HG03280 (cell line): ENCODE measurements at regions not wholly inside any gene's neighbourhood (a gene's known extent, or its start where the extent isn't known, plus 50 kb on each side); places are given as distances from the start of the nearest gene placed in this dataset.

Experiments used
- ATAC-seq: cut with Tn5 transposase; IDR thresholded peaks from one replicate; pipeline ENCODE4 v1.9.1; 2021; ENCODE audit warnings: mild to moderate bottlenecking, moderate library complexity; ENCODE audit not compliant: unreplicated experiment

DNA sequence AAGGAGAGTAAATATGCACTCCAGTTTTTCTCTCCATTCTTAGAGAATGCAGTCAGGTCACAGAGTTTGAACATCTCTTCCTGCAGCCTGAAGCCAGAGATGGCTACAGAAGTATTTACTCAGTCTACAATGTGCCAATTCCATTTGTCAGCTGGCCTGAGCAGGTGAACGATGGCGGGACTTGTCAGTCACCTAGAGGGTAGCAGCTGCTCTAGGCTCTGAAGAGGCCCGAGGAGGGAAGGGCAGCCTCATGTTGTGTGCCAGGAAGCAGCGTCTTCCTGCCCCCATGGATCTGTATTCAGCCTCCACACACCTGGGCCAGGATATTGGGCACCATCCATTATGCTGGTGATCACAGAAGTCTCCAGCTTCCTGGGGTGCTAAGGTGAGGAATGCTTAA is 316.7 kb upstream of the CHAC2 start:
- ATAC-seq = no peak

DNA sequence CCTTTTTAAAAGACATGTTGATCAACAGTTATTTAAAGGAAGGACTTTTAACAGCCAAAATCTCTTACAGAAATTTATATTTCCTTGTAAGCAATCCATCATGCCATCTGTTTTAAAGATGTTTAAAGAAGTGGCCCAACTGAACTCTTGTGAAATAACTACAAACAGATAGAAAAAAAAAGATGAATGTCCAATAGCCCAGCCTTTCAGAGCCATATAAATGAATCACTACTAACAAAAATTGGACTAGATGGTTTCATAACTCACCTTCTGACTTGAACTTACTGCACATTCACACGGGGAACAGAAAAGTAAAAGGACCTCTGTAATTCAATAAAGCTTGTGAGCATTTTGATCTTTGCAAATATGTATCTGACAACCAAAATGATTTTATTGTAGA is 319.0 kb upstream of the CHAC2 start:
- ATAC-seq = no peak

DNA sequence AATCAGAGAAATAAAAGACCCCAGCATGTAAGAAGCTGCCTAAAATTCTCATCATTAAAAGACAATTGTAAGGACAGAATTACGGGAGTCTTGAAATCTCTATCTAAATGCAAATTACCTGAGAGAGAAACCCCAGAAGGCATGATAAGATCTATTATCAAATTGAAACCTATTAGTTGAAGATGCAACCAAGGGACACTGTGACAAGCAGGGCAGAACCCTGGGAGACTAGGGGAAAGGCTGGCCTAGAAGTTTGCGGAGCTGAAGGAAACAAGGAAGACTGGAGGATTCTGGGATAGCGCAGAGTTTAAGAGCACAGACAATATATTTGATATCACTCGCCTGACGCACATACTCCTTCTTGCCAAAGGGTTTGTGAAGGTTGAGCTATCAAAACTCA is 319.5 kb upstream of the CHAC2 start:
- no peak for ATAC-seq

DNA sequence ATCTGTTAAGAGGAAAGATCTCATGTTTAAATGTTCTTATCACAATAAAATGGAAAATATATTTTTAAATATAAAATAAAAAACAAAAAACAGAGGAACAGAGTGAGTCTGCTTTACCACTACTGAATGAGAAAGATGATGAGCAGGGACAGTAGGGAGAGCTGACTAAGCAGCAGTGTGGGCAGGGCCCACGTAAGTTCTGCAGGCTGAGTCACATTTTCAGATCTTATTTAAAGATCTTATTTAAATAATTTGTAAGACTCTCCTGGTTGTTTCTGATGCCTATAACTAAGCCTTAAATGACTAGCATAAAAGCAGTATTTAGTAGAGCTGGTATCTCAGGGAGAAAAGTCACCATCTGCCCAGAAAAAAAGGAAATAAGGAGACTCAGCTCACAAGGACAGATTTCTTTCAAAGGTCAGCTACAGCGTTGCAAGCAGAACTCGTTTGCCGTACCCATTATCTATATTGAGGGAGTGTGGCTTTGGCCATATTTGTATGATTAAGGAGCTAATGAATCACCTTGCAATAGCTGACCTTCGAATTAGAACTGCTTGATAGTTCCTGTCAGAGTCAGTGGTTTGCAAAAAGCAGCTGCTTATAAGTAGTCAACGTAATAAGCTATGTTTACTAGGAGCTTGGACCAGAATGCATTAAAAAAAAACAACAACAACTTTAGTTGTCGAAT is 322.1 kb upstream of the CHAC2 start:
- ATAC-seq = peak; percentile 66

DNA sequence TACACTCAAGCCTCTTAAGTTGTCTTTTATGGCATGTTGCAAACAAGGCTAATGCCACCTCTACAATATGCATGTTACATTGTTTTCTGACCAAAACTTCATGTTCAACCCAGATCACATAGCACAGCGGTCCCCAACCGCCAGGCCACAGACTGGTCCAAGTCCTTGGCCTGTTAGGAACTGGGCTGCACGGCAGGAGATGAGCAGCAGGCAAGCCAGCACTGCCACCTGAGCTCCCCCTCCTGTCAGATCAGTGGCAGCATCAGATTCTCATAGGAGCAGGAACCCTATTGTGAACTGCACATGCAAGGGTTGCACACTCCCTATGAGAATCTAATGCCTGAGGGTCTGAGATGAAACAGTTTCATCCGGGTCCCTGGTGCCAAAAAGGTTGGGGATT is 324.8 kb upstream of the CHAC2 start:
- ATAC-seq = no peak

DNA sequence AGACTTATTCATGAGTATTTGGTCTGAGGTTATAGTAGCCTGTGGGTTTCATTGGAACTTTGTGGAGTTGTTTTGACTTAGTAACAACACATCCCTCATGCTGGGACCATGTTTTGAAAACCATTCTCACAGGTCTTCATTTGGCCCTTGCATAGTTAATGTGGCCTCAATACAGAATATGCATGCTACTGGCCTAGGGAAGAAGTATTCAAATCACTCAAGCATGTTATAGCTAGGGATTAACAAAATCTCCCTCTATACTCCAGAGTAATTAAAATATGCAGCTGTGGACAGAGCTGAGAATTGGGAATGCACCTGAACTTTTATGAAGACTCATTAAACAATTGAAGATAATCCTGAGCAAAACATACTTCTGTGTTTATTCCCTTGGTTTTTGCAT is 325.5 kb upstream of the CHAC2 start:
- no peak for ATAC-seq

DNA sequence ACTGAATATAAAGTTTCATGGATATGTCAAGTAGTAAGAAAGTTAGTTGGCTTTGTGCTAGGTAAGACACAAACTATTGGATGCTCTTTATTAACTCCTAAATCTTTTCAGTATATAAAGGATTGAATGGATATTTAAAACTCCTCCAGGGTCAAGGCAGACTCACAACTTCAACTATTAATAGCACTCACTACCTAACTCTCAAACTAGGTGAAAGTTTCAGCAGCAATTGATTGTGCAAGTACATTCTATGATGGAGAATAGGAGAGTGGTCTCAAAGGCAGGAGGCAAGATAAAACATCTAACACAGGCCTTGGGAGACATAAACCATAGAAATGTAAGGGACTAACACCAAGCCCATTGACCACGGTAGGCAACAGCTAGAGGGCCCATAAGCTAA is 328.9 kb upstream of the CHAC2 start:
- no peak for ATAC-seq

DNA sequence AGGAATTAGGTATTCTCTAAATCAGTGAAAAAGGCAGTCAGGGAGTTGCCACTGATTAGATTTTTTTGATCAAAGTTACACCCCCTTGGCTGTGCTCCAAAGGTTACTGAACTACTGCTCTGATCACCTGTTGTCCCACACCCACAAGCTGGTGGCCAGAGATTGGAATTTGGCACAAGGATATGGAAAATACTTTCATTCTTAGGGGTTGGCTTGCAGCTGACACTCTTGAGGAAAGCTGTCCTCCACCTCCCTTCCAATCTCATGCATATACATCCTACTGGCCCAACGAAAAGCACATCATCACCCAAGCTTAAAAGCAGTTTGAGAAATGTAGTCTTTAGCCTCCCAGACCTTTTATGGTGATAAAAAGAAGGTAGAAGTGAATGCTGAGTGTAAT is 329.5 kb upstream of the CHAC2 start:
- no peak for ATAC-seq

DNA sequence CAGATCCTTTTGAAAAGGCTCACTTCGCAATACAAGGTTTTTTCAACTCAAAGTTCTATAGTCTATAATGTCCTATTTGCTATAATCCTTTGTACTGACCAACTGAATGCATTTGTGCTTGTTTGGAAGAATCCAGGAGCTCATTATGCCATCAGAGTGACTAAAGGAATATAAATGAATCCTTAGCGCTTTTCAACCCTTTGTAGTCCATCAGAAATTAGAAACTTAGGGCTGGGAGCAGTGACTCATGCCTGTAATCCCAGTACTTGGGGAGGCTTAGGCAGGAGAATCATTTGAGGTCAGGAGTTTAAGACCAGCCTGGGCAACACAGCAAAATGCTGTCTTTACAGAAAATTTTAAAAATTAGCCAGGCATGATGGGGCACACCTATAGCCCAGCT is 330.2 kb upstream of the CHAC2 start:
- ATAC-seq = no peak

DNA sequence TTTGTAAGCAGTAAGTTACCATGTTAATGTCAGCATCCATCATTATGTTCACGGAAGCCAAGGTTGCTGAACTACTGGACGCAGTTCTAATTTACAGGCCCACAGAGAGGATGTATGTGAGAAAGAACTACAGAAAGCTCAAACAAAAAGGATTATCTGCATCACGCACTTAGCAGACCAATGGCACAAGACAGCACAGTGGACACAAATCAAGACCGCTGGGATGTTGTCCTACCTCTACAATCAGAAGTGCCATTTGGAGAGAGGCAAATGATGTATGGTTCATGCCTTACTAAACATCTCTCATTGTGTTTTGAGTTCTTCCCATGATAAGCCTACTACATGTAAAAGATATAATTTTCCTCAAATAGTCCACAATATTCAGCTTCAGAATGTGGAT is 330.7 kb upstream of the CHAC2 start:
- ATAC-seq = no peak

DNA sequence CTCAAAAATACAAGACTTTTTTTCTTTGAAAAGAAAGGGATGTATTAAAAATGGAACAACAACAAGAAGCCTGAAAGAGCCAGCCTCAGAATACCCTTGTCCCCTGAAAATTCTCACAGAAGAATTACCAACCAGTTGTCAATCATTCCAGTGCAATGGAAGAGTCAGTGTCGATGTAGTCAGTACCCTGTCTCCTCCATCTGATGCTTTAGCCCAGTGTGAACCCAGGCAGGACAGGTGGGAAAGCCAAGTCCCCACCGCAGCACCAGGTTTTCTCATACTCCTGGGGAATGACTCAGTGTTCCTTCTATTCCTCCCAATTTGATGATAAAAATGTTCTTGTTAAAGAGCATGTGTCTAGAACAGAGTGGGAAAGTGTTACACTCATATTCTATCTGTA is 332.0 kb upstream of the CHAC2 start:
- ATAC-seq = no peak

DNA sequence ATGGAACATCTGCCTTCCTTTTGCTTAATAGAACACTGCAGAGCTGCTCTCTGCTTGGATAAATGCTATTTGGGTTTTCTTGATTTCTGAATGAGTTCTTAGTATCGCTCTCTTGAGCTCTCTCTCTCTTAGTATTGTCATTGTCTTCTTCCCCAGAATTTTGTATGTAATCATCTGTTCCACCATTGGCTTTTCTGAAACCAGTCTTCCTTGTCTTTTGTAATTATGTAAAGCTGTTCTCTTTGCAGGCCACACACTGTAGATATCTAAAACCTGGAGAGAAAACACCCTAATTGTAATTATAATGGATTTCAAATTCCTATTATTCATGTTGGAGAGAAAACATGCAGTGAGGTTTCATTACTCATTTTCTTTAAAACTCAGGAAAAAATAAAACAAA is 333.1 kb upstream of the CHAC2 start:
- ATAC-seq = no peak

DNA sequence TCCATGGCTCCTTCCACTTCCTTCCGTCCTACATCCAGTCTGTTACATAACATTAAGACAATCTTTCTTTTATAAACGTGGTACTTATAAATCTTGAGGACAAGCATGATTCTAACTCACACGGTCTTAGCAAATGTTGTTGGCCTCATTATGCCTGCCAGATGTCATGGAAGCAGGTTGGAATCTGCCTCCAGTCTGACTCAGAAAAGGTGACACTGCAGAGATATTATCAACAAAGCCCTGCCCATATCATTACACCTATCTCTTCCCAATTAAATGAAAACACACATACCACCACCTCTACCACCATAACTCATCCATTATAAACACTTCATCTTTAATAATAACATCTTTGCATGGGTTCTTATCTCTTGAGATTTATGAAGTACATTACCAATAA is 334.7 kb upstream of the CHAC2 start:
- no peak for ATAC-seq

DNA sequence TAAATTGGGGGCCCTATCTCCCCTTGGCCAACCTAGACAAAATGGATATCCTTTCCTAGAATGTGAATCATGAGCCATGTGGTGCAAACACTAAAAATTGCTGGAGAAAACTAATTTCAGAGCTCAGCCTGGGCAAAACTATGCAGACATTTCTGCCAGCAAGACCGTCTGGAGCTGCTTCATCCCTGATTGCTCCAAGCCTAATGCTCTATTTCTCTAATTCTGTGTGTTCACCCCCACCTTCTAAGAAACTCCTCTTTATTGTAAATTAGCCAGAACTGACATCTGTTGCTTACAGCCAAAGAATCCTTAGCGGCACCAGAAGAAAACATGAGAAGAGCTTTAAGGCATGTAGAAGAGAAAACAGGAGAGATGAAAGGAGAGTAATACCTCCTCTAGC is 337.7 kb upstream of the CHAC2 start:
- ATAC-seq = no peak

DNA sequence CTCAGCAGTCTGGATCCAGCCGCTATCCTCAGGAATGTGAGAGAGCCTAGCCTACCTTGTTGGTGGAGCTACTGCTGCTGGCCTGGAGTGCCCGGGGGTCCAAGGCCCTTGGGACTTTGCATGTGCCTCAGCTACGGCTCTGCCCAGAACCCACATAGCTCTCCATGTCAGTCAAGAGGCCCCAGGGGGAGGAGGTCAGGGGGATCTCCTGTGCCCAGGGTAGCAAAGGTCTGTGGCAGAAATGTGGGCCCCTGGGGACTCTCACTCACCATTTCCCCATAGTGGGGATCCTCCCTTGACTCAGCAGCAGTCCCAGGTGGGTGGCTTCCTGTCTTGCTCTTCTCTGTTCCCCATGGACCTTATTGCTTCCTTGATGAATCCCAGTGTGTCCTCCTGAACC is 342.7 kb upstream of the CHAC2 start:
- ATAC-seq = no peak

DNA sequence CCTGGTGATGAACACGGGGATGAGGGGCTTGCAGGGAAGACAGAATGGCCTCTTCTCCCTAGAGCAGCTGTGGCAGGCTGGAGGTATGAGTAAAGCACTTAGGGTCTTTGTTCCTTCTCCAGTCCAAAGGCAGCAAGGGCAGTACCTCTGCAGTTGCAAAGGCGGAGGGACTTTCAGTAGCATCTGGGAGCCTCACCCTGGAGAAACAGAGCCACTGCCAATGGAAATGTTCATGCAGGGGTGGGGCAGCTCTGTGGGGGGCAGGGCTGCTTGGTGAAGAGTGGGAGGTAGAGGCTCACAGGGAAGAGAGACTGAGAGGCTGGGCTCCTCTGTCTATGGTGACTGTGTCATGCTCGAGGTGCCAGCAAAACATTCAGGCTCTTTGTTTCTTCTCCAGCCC is 344.1 kb upstream of the CHAC2 start:
- peak; percentile 6 for ATAC-seq

DNA sequence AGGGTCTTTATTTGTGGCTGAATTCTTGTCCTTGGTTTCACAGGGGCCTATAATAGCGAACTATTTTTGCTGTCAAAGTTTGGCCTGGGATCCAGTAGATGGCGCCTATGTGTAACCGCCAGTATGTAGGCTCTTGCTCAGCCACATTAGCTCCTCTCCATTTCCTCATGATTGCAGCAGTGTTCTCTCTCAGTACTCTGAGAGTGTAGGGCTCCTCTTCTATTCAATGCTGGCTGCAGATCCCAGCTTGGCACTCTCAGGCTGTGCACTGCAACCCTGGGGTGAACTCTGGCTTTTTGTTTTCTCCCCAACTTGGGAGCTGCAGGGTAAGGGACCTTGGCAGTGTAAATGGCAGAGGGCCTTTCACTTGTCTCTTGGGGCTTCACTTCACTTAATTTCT is 344.6 kb upstream of the CHAC2 start:
- ATAC-seq = peak; percentile 88

DNA sequence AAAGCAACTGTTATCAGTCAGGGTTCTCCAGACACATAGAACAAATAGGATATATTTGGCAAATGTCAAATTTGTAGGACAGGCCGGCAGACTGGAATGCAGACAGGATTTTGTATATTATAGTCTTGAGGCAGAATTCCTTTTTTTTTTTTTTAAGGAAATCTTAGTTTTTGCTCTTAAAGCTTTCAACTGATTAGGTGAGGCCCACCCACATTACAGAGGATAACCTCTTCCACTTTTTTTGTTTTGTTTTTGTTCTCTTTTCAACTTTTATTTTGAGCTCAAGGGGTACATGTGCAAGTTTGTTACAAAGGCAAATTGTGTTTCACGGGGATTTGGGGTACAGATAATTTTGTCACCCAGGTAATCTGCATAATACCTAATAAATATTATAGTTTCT is 350.2 kb upstream of the CHAC2 start:
- no peak for ATAC-seq

DNA sequence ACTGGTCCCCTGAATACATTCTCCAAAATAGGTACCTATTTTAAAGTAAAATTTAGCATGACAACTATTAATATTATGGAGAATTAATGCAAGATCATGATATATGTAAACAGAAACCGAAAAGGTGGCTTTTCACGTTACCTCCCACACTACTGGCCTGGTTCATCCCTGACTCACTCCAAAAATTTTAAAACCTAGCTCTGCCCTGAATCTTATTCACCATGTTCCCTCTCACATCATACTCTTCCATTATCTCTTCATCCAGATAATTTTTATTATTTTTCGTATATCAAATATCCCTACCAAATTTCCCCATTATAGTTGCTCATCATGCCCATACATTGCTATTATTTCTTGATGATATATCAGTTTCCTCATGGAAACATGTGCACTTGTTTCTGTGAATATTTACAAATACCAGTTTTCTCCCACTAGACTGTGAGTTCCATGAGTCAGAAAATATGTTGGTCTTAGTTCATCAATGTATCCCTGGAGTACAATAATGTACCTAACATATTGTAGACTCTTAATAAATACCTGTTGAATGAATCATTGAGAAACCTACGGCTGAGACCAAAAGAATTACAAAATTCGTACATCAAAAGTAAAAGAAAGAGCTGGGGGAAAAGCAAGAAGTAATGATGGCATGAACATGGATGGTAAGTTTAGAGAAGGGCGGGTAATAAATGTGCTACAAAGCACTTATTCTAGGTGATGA is 360.1 kb upstream of the CHAC2 start:
- no peak for ATAC-seq

DNA sequence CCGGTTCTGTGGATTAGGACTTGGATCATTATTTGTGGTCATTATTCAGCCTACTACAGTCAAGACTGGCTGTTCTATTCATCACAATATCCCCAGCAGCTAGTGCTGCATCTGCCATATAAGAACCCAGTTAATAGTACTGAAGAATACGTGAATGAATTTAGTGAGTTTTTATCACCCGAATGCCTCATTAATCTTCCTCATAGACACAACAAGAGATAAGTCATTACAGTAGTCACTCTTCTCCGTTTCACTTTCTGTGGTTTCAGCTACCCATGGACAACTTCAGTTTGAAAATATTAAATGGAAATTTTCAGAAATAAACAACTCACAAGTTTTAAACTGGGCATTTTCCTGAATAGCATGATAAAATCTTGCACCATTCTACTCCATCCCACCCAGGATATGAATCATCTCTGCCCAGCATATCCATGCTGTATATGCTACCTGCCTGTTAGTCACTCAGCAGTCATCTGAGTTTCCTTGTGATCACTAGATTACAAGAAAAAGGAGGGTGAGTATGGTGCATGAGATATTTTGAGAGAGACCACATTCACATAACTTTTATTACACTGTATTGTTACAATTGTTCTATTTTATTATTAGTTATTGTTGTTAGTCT is 363.7 kb upstream of the CHAC2 start:
- ATAC-seq = no peak

DNA sequence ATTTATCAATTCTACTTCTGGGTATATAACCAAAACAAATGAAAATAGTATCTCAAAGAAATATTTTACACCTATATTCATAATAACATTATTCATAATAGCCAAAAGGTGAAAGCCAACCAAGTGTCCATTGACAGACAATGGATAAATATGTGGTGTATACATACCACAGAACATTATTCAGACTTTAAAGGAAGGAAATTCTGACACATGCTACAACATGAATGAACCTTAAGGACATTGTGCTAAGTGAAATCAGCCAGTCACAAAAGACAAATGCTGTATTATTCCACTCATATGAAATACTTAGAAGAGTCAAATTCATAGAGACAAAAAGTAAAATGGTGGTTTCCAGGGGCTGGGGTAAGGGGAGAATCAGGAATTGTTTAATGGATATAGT is 370.5 kb upstream of the CHAC2 start:
- ATAC-seq = no peak

DNA sequence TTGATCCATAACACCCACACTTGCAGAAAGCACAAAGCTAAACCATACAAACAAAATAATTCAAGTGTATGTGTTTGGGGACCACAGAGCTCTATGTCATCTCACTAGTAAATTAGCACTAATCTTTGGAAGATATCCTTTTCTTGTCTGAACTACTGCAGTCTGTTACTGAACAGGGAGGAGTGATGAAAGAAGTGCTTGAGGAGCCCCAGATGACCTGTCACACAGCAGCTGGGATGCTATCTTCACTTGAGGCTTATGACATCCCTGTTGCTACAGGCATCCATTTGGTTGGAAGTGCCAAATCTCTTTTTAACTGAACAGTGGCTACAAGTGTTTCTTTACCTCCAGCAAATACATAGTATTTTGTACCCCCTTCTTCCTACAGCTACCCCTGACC is 386.3 kb upstream of the CHAC2 start:
- ATAC-seq = no peak

DNA sequence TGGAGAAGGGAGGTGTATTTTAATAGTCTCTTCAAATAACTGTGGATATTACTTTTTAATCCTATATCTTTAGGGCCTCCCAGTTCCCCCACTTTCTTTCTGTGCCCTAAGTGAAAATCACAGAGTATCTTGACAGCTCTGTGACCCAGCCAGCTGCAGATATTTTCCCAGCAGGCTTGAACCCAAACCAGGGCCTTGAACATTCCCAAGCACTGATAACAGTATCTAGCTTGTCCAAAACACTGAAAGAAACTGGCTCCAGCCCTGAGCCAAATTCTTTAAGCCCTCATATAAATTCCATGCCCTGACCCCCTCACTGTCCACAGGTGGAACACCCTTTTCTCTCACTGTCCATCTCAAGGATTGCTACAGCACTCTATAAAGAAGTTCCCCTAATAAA is 388.1 kb upstream of the CHAC2 start:
- ATAC-seq = no peak
